LHCN-M2 (cell line): ENCODE measurements at regions not wholly inside any gene's neighbourhood (a gene's known extent, or its start where the extent isn't known, plus 50 kb on each side); places are given as distances from the start of the nearest gene placed in this dataset.
A peak's percentile ranks its signal among the peaks of the same experiment; 100 is the strongest.

ENCODE experiments used
- DNase-seq: peaks from one replicate; pipeline ENCODE4 v3.0.0-alpha.2; 2012; ENCODE audit warnings: low read depth

DNA sequence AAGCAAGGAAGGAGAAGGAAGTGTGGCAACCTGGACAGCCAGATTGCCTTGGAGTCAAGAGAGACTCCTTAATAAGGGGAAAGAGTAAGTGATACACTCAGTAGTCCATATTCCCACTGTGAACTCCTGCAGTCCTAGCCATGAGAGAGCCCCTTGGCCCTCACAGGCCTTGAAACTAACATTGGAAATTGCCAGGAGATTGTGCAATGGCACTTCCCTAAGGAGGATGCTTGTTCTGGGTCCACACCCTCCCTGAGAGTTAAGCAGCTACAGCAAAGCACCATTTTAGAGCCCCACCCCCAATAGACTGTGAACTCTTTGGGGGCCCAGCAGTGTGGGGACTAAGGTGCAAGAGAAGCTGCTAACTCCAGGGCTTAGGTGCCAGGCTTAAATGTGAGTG is 367.7 kb upstream of the CAMK1G start:
- DNase-seq, result no peak

- no peak for DNase-seq
These were observed 365.4 kb upstream of the CAMK1G start for GRCh38 chr1:209218113-209218512.

GRCh38 chr1:209218981-209219380 is 364.5 kb upstream of the CAMK1G start:
- DNase-seq, result no peak

- DNase-seq, result peak; percentile 80
These were observed 363.6 kb upstream of the CAMK1G start for GRCh38 chr1:209219791-209220524.

GRCh38 chr1:209222826-209223225 is 360.7 kb upstream of the CAMK1G start:
- DNase-seq, result no peak

GRCh38 chr1:209223791-209224190 is 359.7 kb upstream of the CAMK1G start:
- no peak for DNase-seq

- DNase-seq, result no peak
These were observed 358.6 kb upstream of the CAMK1G start for GRCh38 chr1:209224886-209225285.

DNA sequence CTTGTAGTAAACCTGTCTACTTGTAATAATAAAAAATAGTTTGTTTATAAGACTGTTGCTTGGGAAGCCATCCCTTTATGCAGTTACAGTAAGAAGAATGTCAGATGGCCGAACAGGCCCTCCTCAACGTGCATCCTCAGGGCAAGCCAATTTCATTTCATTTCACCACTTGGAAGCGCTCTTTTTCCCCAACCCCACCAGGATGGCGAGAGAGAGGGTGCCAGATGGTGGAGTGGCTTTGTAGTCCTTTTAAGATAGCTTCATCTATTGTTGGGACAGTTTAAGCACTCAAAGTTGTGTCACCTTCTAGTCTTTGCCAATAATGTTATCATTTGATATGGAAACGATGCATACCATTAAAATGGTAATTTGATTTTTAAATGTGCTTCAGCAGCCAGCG is 356.3 kb upstream of the CAMK1G start:
- no peak for DNase-seq

DNA sequence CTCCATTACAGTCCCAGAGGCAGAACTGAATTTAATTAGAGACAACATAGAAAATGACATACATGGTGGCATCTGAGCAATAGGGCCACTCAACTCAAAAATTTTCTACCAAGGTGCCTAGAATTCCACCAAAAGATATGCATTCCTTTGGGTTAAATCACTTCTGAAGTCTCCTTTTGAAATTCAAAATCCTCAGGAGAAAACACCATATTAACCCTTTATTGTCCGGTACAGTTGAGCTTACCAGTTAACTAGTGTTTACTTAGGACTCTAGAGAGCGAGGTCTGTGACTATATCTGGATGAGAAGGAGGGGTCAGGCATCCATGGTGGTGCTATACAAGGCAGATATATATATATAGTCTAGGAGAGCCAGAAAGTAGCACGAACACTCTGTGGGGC is 355.6 kb upstream of the CAMK1G start:
- DNase-seq, result no peak

DNA sequence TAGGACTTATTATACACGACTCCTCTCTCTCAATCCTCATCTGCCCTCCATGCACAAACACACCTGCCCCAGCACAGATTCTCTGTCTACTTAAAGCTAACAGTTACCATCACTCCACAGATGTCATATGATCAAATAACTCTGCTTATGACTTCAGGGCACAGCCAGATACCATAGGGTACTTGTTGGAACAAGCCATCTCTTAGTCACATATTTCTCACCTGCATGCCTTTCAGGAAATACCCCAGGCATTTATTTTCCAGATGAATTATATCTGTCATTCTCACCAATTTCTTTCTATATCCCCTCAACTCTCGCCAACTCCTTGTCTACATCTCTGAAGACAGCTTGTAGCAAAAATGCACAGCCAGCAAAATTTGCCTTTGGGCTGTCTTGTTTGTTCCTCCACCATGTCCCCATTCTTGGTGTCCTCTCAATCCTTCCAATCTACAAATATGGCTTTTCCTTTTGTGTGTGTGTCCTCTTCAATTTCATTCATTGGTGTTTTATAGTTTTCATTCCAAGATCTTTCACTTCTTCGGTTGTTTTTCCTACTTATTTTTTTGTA is 353.9 kb upstream of the CAMK1G start:
- DNase-seq, result no peak

DNA sequence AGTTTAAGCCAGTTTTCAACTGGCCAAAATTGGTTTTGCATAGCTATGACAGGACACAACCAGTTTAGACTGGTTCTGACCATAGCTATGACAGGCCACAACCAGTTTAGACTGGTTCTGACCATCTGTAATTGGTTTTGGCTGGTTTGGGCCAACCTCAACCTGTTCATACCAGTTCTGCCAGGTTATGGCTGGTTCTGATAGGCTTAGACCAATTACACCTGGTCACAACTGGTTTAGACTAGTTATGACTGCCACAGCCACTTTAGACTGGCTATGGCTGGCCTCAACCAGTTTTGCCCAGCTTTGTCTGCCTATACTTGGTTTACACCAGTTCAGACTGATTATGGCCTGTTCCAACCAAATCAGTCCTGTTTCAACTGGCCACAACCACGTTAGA is 353.2 kb upstream of the CAMK1G start:
- no peak for DNase-seq

DNA sequence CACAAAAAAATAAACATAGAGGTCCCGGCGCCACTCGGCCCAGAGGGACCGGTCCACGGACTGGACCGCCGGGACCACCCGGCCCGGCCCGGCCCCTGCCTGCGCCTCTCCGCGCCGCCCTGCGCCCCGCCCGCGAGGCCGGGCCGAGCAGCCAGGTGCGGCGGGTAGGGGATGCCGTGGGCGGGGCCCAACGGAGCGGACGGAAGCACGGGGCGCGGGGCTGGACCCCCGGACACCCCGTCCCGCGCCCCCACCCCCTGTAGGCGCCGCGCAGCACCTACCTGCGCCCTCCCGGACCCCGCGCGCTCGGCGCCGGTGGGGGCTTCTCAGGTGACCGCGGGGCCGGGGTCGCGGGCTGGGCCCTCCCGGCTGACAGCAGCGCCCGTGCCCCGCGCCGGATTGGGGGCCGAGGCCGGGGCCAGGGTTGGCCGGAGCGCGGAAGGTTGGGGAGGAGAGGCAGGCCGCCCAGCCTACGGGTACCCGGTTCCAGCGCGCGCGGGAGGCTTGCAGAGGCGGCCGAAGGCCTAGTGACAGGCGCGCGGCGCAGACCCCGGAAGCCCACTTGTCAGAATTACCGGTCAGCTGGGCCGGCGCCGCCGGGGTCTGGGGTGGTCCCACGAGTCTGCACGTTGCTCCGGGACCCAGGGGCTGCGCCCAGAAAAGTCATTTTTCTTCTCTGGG is 351.9 kb upstream of the CAMK1G start:
- no peak for DNase-seq

DNA sequence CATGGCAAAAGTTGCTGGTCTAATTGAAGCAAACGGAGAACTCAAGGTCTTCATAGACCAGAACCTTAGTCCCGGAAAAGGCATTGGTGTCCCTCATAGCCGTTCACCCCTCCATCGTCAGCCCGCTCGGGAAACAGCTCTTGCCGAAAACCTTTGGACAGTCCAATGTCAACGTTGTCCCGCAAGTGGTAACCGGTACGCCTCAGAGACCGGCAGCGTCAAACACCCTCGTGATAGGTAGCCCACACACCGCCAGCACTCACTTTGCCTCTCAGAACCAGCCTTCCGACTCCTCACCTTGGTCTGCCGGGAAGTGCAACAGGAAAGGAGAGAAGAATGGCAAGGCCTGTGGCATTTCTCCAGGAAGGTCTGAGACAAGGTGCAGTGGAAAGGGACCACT is 351.3 kb upstream of the CAMK1G start:
- DNase-seq, result no peak

GRCh38 chr1:209232759-209233158 is 350.8 kb upstream of the CAMK1G start:
- DNase-seq, result no peak

GRCh38 chr1:209235166-209235565 is 348.3 kb upstream of the CAMK1G start:
- no peak for DNase-seq

DNA sequence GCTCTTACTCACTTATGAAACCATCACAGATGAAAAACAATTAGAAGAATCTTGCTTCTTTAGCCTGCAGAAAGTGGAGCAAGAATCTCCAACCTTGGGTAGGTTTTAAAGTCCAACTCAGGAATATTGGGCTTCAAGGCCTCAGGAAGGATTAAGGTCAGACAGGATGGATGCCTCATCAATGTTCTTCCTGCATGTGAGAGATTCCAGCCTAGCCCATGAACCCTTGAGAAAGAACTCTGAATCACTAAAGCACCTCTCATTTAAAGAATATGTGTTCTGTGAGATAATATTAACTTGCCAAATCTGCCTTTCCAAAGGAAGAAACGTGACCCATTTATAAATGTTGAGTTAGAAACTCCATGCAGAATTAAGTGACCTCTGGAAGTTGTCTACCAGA is 345.2 kb upstream of the CAMK1G start:
- no peak for DNase-seq

GRCh38 chr1:209240351-209240750 is 343.2 kb upstream of the CAMK1G start:
- no peak for DNase-seq

DNA sequence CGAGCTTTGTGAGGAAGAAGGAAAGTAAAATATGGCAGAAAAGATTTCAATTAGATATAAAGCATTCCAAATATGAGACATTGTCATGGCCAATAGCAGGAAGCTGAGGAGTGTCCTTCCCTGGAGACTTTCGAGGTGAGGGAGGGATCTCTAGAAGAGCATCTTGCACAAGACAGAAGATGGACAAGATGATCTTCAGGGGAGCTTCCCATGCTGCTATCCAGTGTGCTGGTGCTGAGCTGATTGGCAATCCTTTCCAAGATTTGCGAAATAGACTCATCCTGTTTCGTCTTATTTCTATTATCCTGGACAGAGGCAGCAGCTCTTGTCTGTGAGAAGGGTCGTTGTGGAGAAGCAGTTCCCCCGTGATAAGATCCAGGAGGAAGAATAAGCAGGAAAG is 342.0 kb upstream of the CAMK1G start:
- DNase-seq, result peak; percentile 40

DNA sequence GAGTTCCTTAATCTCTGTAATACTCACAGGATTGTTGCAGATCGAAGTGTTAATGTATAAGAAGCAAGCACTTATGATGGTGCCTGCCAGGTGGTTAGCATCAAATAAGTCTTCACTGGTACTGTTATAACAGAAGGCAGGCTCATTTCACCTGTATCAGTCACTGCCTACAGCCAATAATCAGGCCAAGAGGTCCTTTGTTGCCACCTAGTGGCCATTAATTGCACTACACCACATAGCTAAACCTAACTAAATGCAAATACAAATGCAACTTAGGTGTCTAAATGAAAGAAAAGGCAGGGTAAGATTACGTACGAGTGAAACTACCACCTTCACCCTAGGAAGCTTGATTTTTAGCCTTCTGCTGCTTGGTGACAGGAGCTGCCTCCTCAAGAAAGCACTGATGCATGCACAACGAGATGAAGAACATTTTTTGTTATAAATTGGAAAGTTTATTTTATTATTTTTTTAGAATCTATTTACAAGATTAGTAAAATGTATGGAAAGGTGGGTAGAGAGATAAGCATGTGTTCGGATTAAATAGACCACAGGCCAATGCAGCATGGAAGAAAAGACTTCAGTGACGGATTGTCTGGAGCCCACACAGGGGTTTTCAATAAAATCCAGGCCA is 334.8 kb upstream of the CAMK1G start:
- peak; percentile 50 for DNase-seq

- no peak for DNase-seq
These were observed 334.2 kb upstream of the CAMK1G start for GRCh38 chr1:209249280-209249670.

DNA sequence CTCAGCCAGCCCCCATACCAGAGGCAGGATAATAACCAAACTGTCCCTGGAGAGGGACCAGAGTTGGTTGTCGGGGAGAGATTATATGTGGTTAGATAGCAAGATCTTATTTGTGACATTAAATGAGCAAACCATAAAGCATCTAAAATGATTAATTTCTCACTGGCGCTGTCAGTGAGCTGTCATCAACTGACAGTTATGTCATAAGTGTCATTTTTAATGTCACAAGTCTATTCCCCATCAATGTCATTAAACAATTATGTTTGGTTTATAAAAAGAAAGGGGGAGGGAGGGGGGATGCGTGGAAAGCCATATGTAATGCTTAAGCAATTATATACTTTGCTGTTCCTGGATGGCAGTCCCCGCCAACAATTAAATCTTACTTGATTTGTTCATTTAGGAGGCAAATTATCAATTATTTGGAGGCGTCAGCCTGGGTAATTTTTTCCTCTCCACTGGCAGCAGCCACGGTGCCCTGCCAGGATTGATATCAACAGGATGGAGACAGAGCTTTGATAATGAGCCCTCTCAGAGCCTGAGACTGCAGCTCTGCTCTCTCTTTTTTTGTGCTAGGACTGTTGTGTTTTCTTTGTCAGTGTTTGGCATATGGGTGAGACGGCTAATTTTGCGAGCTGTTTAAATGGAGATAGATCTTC is 333.6 kb upstream of the CAMK1G start:
- DNase-seq, result no peak
